ENCODE measurements at regions not wholly inside any gene's neighbourhood (a gene's known extent, or its start where the extent isn't known, plus 50 kb on each side); places are given as distances from the start of the nearest gene placed in this dataset.

DNA sequence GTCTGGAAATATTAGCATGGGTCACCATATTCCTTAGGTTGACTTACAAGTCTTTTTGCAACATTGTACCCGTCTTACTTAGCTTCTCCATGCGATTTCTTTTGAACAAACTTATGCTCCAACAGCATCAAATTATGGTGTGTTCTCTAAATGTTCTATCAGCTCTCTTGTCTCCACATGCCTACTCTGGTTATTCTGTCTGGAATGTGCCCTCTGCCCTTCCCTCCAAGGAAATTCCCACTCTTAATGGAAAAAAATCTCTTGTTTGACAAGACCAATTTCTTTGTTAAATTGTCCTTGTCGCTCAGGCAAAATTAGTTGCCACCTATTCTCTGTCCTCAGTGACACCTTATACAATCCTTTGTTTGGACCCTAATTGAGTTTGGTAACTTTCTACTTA lies 522.8 kb upstream of the LUZP2 start:
- H3K4me1 ChIP-seq (ENCODE audit: control extremely low read depth in 1 of 4, control insufficient read depth in 4 of 4, insufficient read depth in 4 of 4, low read length in 3 of 4) = no peaks in the 10 kb centered on the region
- H3K27ac ChIP-seq (ENCODE audit: insufficient read depth in 1 of 2, low read depth in 1 of 2, low read length in 2 of 2, poor library complexity in 1 of 2, severe bottlenecking in 2 of 2) = no peak overlapping the region
- no peak overlapping the region for H3K4me3 ChIP-seq (ENCODE audit: control insufficient read depth in 1 of 7, extremely low read depth in 1 of 7, insufficient read depth in 4 of 7, low read depth in 2 of 7, low read length in 6 of 7)
- H3K9me3 ChIP-seq (ENCODE audit: control extremely low read depth in 1 of 5, control insufficient read depth in 4 of 5, insufficient read depth in 2 of 5, low read depth in 1 of 5, low read length in 4 of 5) = no peaks in the 10 kb centered on the region
- CTCF ChIA-PET = no interaction called here
- POLR2A ChIA-PET = no interaction called here
- WGBS (ENCODE audit: insufficient coverage) = 100% methylated on average over 1 of the region's 3 CpGs
- no peaks in the 10 kb centered on the region for H3K36me3 ChIP-seq (ENCODE audit: control insufficient read depth in 4 of 4, insufficient read depth in 4 of 4, low read length in 3 of 4)
- no peak for DNase-seq
- no peaks in the 10 kb centered on the region for H3K27me3 ChIP-seq (replicated peaks in 2 of 5; ENCODE audit: control insufficient read depth in 4 of 5, insufficient read depth in 5 of 5, low read length in 4 of 5)

DNA sequence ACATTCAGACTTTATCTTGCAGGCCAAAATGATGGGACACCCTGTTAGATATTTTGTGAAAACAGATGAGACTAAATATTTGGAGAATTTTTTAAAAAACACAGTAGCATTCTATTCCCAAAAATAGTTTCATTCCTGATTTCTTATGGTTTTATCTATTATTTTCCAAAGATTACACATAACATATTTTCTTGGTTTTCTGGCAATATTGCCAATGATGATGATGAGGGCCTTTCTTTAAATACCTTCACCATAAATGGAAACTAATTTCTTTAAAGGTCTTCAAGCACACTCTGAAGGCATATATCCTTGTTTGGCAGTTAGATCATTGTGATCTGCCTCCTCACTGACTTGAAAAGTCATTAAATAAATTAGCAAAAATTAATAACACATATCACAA lies 522.3 kb upstream of the LUZP2 start:
- Histone ChIP-seq H3K27ac (ENCODE audit: insufficient read depth in 1 of 2, low read depth in 1 of 2, low read length in 2 of 2, poor library complexity in 1 of 2, severe bottlenecking in 2 of 2) (no peak overlapping the region), H3K4me1 (ENCODE audit: control extremely low read depth in 1 of 4, control insufficient read depth in 4 of 4, insufficient read depth in 4 of 4, low read length in 3 of 4) (no peaks in the 10 kb centered on the region), H3K27me3 (replicated peaks in 2 of 5; ENCODE audit: control insufficient read depth in 4 of 5, insufficient read depth in 5 of 5, low read length in 4 of 5) (no peaks in the 10 kb centered on the region), H3K36me3 (ENCODE audit: control insufficient read depth in 4 of 4, insufficient read depth in 4 of 4, low read length in 3 of 4) (no peaks in the 10 kb centered on the region), H3K9me3 (ENCODE audit: control extremely low read depth in 1 of 5, control insufficient read depth in 4 of 5, insufficient read depth in 2 of 5, low read depth in 1 of 5, low read length in 4 of 5) (no peaks in the 10 kb centered on the region), H3K4me3 (ENCODE audit: control insufficient read depth in 1 of 7, extremely low read depth in 1 of 7, insufficient read depth in 4 of 7, low read depth in 2 of 7, low read length in 6 of 7) (no peak overlapping the region)
- no peak for DNase-seq
- ChIA-PET CTCF (no interaction called here), POLR2A (no interaction called here)

DNA sequence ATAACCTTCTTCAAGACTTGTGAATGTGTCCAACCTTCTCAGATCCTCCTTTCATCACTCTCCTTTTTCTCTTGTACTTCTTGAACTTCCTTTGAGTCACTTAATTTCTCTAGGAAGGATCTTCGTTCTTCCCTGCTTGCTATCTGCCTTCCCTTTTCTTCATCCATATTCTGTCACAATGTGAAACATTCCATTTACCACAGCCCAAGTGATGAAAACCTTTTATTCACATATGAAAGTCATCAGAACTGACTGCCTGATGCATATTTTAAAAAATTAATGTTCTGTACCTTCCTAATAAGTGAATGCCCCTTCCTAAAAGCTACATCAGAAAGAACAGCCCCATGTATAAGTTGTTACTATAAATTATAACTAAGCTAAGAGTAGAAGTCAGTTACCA lies 520.4 kb upstream of the LUZP2 start:
- ChIA-PET CTCF (no interaction called here), POLR2A (no interaction called here)
- no peaks in the 10 kb centered on the region for H3K4me1 ChIP-seq (ENCODE audit: control extremely low read depth in 1 of 4, control insufficient read depth in 4 of 4, insufficient read depth in 4 of 4, low read length in 3 of 4)
- H3K27ac ChIP-seq (ENCODE audit: insufficient read depth in 1 of 2, low read depth in 1 of 2, low read length in 2 of 2, poor library complexity in 1 of 2, severe bottlenecking in 2 of 2) = no peak overlapping the region
- H3K4me3 ChIP-seq (ENCODE audit: control insufficient read depth in 1 of 7, extremely low read depth in 1 of 7, insufficient read depth in 4 of 7, low read depth in 2 of 7, low read length in 6 of 7) = no peak overlapping the region
- DNase-seq = no peak
- WGBS (ENCODE audit: insufficient coverage) = 100% methylated on average over 1 of the region's 1 CpG
- no peaks in the 10 kb centered on the region for H3K9me3 ChIP-seq (ENCODE audit: control extremely low read depth in 1 of 5, control insufficient read depth in 4 of 5, insufficient read depth in 2 of 5, low read depth in 1 of 5, low read length in 4 of 5)
- H3K36me3 ChIP-seq (ENCODE audit: control insufficient read depth in 4 of 4, insufficient read depth in 4 of 4, low read length in 3 of 4) = no peaks in the 10 kb centered on the region
- H3K27me3 ChIP-seq (replicated peaks in 2 of 5; ENCODE audit: control insufficient read depth in 4 of 5, insufficient read depth in 5 of 5, low read length in 4 of 5) = no peaks in the 10 kb centered on the region

DNA sequence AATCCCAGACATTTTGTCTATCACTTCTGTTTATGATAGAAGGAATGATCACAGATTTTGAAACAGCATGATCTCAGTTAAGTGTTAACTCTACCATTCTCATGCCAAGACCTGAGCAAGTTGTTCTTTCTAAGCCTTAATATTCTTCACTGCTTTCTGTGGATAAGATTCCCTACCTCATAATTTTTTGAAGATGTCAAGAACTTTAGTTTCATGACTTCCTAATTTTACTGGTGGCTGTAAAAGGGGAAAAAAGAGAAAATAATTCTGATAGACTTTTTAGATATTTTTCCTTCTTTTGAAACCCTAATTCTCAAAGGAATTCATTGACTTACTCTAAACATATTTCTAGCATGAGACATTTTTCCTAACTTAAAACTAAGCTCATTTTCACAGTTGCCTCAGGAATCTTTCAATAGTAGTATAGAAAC lies 520.0 kb upstream of the LUZP2 start:
- no peaks in the 10 kb centered on the region for H3K4me1 ChIP-seq (ENCODE audit: control extremely low read depth in 1 of 4, control insufficient read depth in 4 of 4, insufficient read depth in 4 of 4, low read length in 3 of 4)
- ChIA-PET CTCF (no interaction called here), POLR2A (no interaction called here)
- no peak overlapping the region for H3K27ac ChIP-seq (ENCODE audit: insufficient read depth in 1 of 2, low read depth in 1 of 2, low read length in 2 of 2, poor library complexity in 1 of 2, severe bottlenecking in 2 of 2)
- H3K36me3 ChIP-seq (ENCODE audit: control insufficient read depth in 4 of 4, insufficient read depth in 4 of 4, low read length in 3 of 4) = no peaks in the 10 kb centered on the region
- no peak overlapping the region for H3K4me3 ChIP-seq (ENCODE audit: control insufficient read depth in 1 of 7, extremely low read depth in 1 of 7, insufficient read depth in 4 of 7, low read depth in 2 of 7, low read length in 6 of 7)
- H3K27me3 ChIP-seq (replicated peaks in 2 of 5; ENCODE audit: control insufficient read depth in 4 of 5, insufficient read depth in 5 of 5, low read length in 4 of 5) = no peaks in the 10 kb centered on the region
- DNase-seq = no peak
- no peaks in the 10 kb centered on the region for H3K9me3 ChIP-seq (ENCODE audit: control extremely low read depth in 1 of 5, control insufficient read depth in 4 of 5, insufficient read depth in 2 of 5, low read depth in 1 of 5, low read length in 4 of 5)

DNA sequence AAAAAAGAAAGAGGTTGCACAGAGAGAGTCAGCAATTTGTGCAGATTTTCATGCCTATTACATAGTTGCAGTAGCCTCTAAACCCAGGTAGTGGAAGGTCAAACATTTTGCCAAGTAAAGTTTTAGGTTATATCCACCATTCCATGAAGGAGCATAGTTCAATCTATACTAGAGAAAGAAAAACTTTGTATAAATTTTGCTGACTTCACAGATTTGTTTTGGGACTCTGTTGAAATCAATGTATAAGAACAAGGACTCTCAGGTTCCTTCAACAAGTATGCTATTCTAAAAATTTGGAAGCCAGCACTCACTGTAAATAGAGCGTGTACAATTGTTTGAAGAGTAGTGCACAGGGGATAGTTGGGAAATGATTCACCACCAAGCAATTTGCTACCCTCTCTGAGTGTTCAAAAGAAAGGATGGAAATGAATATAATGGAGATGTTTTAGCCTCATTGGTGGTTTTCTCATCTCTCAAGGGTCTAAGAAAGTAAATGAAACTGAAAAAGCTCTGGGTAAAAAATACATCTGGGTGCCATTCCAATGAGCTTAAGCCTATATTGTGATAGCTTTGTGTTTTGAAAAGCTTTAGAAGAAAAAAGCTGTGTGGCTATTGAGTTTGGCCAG lies 508.4 kb upstream of the LUZP2 start:
- ChIA-PET CTCF (no interaction called here), POLR2A (no interaction called here)
- Histone ChIP-seq H3K4me1 (ENCODE audit: control extremely low read depth in 1 of 4, control insufficient read depth in 4 of 4, insufficient read depth in 4 of 4, low read length in 3 of 4) (no peaks in the 10 kb centered on the region), H3K4me3 (ENCODE audit: control insufficient read depth in 1 of 7, extremely low read depth in 1 of 7, insufficient read depth in 4 of 7, low read depth in 2 of 7, low read length in 6 of 7) (no peak overlapping the region), H3K36me3 (ENCODE audit: control insufficient read depth in 4 of 4, insufficient read depth in 4 of 4, low read length in 3 of 4) (no peaks in the 10 kb centered on the region), H3K27ac (ENCODE audit: insufficient read depth in 1 of 2, low read depth in 1 of 2, low read length in 2 of 2, poor library complexity in 1 of 2, severe bottlenecking in 2 of 2) (no peak overlapping the region), H3K9me3 (ENCODE audit: control extremely low read depth in 1 of 5, control insufficient read depth in 4 of 5, insufficient read depth in 2 of 5, low read depth in 1 of 5, low read length in 4 of 5) (no peaks in the 10 kb centered on the region), H3K27me3 (replicated peaks in 2 of 5; ENCODE audit: control insufficient read depth in 4 of 5, insufficient read depth in 5 of 5, low read length in 4 of 5) (no peaks in the 10 kb centered on the region)
- no peak for DNase-seq
- WGBS (ENCODE audit: insufficient coverage) = no CpG with 5 or more reads among the region's 1 CpG

DNA sequence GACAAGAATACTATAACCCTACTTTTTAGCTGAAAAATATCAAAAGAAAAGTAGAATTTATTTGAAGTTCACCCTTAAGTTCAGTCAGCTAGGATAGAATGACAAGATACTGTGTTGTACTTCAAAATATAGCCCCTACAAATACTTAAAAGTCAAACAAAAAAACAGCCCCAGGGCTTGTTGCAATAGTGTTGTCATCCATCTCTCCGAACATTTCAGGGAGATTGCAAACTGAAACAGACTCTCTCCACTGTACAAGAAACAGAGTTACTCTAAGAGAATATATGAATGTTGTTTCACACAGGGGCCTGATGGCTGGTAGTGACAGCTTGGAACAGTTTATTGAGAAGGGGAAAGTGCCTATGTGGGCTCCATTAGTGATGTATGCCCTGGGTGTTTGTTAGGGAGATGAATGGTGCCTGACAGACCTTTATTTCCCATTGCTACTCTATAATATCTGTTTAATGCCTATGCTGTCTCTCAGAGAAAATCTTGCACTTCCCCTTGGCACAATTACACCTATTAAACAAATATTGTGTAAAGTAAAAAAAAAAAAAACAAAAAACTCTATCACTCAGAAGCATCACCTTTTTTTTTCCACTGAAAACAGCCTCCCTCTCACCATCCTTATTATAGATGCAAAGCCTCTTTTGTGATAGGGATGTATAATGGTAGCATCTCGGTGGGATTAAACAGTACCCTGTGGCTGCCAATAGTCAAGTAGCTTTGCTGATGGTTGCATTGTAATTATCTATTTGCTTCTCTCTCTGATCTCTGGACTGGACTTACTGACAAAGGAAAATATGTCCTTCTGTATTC lies 506.3 kb upstream of the LUZP2 start:
- Histone ChIP-seq H3K4me3 (ENCODE audit: control insufficient read depth in 1 of 7, extremely low read depth in 1 of 7, insufficient read depth in 4 of 7, low read depth in 2 of 7, low read length in 6 of 7) (no peak overlapping the region), H3K36me3 (ENCODE audit: control insufficient read depth in 4 of 4, insufficient read depth in 4 of 4, low read length in 3 of 4) (no peaks in the 10 kb centered on the region), H3K27ac (ENCODE audit: insufficient read depth in 1 of 2, low read depth in 1 of 2, low read length in 2 of 2, poor library complexity in 1 of 2, severe bottlenecking in 2 of 2) (no peak overlapping the region), H3K27me3 (replicated peaks in 2 of 5; ENCODE audit: control insufficient read depth in 4 of 5, insufficient read depth in 5 of 5, low read length in 4 of 5) (no peaks in the 10 kb centered on the region), H3K9me3 (ENCODE audit: control extremely low read depth in 1 of 5, control insufficient read depth in 4 of 5, insufficient read depth in 2 of 5, low read depth in 1 of 5, low read length in 4 of 5) (no peaks in the 10 kb centered on the region), H3K4me1 (ENCODE audit: control extremely low read depth in 1 of 4, control insufficient read depth in 4 of 4, insufficient read depth in 4 of 4, low read length in 3 of 4) (no peaks in the 10 kb centered on the region)
- WGBS (ENCODE audit: insufficient coverage) = no CpG with 5 or more reads among the region's 2 CpGs
- ChIA-PET POLR2A (no interaction called here), CTCF (no interaction called here)
- no peak for DNase-seq

DNA sequence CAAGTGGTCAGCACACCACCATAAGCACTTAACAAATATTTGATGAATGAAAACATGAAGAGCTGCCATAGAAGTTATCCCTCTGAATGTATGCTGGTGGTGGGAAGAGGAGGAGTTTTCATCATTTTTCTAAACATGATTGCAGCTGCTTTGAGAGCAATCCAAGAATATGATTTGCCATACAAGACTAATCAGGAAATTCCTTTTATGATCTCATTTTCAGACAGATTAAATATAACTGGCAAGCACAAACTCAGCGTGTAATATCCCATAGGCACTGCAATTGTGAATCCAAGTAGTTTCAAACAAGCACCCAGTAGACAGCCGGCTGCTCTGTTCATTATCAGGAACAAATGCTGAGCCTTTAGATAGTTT lies 505.7 kb upstream of the LUZP2 start:
- POLR2A ChIA-PET = no interaction called here

More for the DNA sequence above, 505.7 kb upstream of the LUZP2 start:
- Histone ChIP-seq H3K4me1 (ENCODE audit: control extremely low read depth in 1 of 4, control insufficient read depth in 4 of 4, insufficient read depth in 4 of 4, low read length in 3 of 4) (no peaks in the 10 kb centered on the region), H3K36me3 (ENCODE audit: control insufficient read depth in 4 of 4, insufficient read depth in 4 of 4, low read length in 3 of 4) (no peaks in the 10 kb centered on the region), H3K9me3 (ENCODE audit: control extremely low read depth in 1 of 5, control insufficient read depth in 4 of 5, insufficient read depth in 2 of 5, low read depth in 1 of 5, low read length in 4 of 5) (no peaks in the 10 kb centered on the region), H3K4me3 (ENCODE audit: control insufficient read depth in 1 of 7, extremely low read depth in 1 of 7, insufficient read depth in 4 of 7, low read depth in 2 of 7, low read length in 6 of 7) (no peak overlapping the region), H3K27me3 (replicated peaks in 2 of 5; ENCODE audit: control insufficient read depth in 4 of 5, insufficient read depth in 5 of 5, low read length in 4 of 5) (no peaks in the 10 kb centered on the region), H3K27ac (ENCODE audit: insufficient read depth in 1 of 2, low read depth in 1 of 2, low read length in 2 of 2, poor library complexity in 1 of 2, severe bottlenecking in 2 of 2) (no peak overlapping the region)
- DNase-seq = no peak
- 100% methylated on average over 2 of the region's 2 CpGs for WGBS (ENCODE audit: insufficient coverage)
- CTCF ChIA-PET = no interaction called here
